AG04449 (cell line): ENCODE measurements at regions not wholly inside any gene's neighbourhood (a gene's known extent, or its start where the extent isn't known, plus 50 kb on each side); places are given as distances from the start of the nearest gene placed in this dataset.
"Not testable (repeated sequence)": the region's sequence is repeated elsewhere in the genome, so short reads cannot be mapped to it uniquely, and the experiment has no call there.

Source experiments
- CTCF ChIA-PET: fragments of 350-600 bp; formaldehyde crosslinking; extraction: SDS; loops from one replicate; lab custom pipeline; 2021; ENCODE audit warnings: antibody characterized with exemption; lab: Yijun Ruan, JAX
- POLR2A ChIA-PET: fragments of 400-600, 350-600 bp; formaldehyde crosslinking; extraction: SDS; loops from one replicate; lab custom pipeline; 2020; ENCODE audit warnings: antibody characterized with exemption, inconsistent platforms; lab: Yijun Ruan, JAX
- DNase-seq: peaks from one replicate; pipeline ENCODE4 v3.0.0-alpha.2; 2010; ENCODE audit warnings: low read depth, low spot score
- H3K4me3 ChIP-seq: 2 replicates; pipeline ENCODE4 v1.5.1; 2011; ENCODE audit warnings: low read depth, mild to moderate bottlenecking, control low read depth, low read length
- CTCF ChIP-seq: IDR thresholded peaks from one replicate; pipeline ENCODE4 v1.5.1; 2011; ENCODE audit warnings: mild to moderate bottlenecking, moderate library complexity, low read length, control low read depth, inconsistent platforms; ENCODE audit not compliant: insufficient read depth; ENCODE audit errors: missing control alignments

- DNase-seq, result no peak
- ChIA-PET POLR2A (no interaction called here), CTCF (interaction anchor here (0.9 to 1.8 kb wide), 2 partner anchors 10 to 13 kb away, joined by 3 to 5 read pairs; no protein-coding TSS in a partner anchor)
- TF ChIP-seq CTCF, result no peak
- no peak overlapping the region for H3K4me3 ChIP-seq
These were observed 80.1 kb upstream of the TSC22D2 start for GRCh38 chr3:150327678-150328653.

- no peak overlapping the region for H3K4me3 ChIP-seq
- DNase-seq, result no peak
- TF ChIP-seq CTCF, result no peak
- ChIA-PET CTCF (interaction anchor here (1.3 kb wide), 1 partner anchor 11 kb away, joined by 3 read pairs; no protein-coding TSS in a partner anchor), POLR2A (no interaction called here)
These were observed 83.3 kb upstream of the TSC22D2 start for GRCh38 chr3:150324788-150325187.

- ChIA-PET CTCF (interaction anchor here (1.3 kb wide), 1 partner anchor 10 kb away, joined by 3 read pairs; no protein-coding TSS in a partner anchor), POLR2A (no interaction called here)
- no peak for DNase-seq
- no peak for TF ChIP-seq CTCF
- no peak overlapping the region for H3K4me3 ChIP-seq
These were observed 83.9 kb upstream of the TSC22D2 start for GRCh38 chr3:150324245-150324644.

- no peak overlapping the region for H3K4me3 ChIP-seq
- ChIA-PET CTCF (interaction anchor here (1.3 kb wide), 1 partner anchor 10 kb away, joined by 3 read pairs; no protein-coding TSS in a partner anchor), POLR2A (no interaction called here)
- no peak for DNase-seq
- no peak for TF ChIP-seq CTCF
These were observed 84.3 kb upstream of the TSC22D2 start for GRCh38 chr3:150323770-150324169.

GRCh38 chr3:150323091-150323490 is 85.0 kb upstream of the TSC22D2 start:
- POLR2A ChIA-PET, DNase-seq, H3K4me3 ChIP-seq: not testable (repeated sequence)
- CTCF ChIA-PET, result interaction anchor here (2.5 kb wide), 1 partner anchor 8 kb away, joined by 6 read pairs; no protein-coding TSS in a partner anchor

GRCh38 chr3:150320971-150321370 is 87.1 kb upstream of the TSC22D2 start:
- H3K4me3 ChIP-seq, DNase-seq, POLR2A ChIA-PET: not testable (repeated sequence)
- CTCF ChIA-PET, result interaction anchor here (1.5 to 2.5 kb wide), 2 partner anchors 10 to 19 kb away, joined by 3 to 6 read pairs; no protein-coding TSS in a partner anchor

GRCh38 chr3:150319900-150320299 is 88.2 kb upstream of the TSC22D2 start:
- H3K4me3 ChIP-seq, result no peak overlapping the region
- ChIA-PET CTCF (interaction anchor here (1.5 kb wide), 1 partner anchor 20 kb away, joined by 3 read pairs; no protein-coding TSS in a partner anchor), POLR2A (interaction anchor here (1.2 kb wide), 1 partner anchor 27 kb away, joined by 4 read pairs; no protein-coding TSS in a partner anchor)
- TF ChIP-seq CTCF, result no peak
- DNase-seq, result peak; percentile 79
